ENCODE measurements at regions not wholly inside any gene's neighbourhood (a gene's known extent, or its start where the extent isn't known, plus 50 kb on each side); places are given as distances from the start of the nearest gene placed in this dataset.

DNA sequence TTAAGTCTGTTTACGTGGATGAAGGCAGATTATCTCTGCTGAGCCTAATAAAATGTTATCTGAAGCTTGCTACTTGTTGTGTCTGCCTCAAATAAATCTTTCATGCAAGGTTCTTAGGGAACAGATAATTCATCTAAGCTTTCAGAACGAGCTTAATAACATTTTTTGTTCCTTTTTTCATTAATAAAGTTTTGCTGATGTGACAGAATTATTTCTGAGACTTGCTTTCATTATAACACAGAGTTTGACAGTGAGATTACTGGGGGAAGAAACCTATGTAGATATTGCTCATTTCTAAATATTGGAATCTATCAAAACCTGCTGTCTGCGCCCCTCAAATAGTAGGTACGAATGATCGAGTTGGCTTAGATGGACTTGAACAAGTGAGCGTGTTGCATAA is 948.7 kb upstream of the SEL1L start:
- TF ChIP-seq, protein P1, sequence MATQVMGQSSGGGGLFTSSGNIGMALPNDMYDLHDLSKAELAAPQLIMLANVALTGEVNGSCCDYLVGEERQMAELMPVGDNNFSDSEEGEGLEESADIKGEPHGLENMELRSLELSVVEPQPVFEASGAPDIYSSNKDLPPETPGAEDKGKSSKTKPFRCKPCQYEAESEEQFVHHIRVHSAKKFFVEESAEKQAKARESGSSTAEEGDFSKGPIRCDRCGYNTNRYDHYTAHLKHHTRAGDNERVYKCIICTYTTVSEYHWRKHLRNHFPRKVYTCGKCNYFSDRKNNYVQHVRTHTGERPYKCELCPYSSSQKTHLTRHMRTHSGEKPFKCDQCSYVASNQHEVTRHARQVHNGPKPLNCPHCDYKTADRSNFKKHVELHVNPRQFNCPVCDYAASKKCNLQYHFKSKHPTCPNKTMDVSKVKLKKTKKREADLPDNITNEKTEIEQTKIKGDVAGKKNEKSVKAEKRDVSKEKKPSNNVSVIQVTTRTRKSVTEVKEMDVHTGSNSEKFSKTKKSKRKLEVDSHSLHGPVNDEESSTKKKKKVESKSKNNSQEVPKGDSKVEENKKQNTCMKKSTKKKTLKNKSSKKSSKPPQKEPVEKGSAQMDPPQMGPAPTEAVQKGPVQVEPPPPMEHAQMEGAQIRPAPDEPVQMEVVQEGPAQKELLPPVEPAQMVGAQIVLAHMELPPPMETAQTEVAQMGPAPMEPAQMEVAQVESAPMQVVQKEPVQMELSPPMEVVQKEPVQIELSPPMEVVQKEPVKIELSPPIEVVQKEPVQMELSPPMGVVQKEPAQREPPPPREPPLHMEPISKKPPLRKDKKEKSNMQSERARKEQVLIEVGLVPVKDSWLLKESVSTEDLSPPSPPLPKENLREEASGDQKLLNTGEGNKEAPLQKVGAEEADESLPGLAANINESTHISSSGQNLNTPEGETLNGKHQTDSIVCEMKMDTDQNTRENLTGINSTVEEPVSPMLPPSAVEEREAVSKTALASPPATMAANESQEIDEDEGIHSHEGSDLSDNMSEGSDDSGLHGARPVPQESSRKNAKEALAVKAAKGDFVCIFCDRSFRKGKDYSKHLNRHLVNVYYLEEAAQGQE (IDR thresholded peaks at IDR 0.05; ENCODE audit: insufficient replicate concordance, low read depth) = no peak
- TF ChIP-seq GABPA (IDR thresholded peaks at IDR 0.05; ENCODE audit: low read depth) (no peak), SPI1 (IDR thresholded peaks at IDR 0.05; ENCODE audit: borderline replicate concordance, low read depth) (no peak), POLR2AphosphoS5 (IDR thresholded peaks at IDR 0.05; ENCODE audit: low read depth) (no peak)
- TF ChIP-seq, protein P2, sequence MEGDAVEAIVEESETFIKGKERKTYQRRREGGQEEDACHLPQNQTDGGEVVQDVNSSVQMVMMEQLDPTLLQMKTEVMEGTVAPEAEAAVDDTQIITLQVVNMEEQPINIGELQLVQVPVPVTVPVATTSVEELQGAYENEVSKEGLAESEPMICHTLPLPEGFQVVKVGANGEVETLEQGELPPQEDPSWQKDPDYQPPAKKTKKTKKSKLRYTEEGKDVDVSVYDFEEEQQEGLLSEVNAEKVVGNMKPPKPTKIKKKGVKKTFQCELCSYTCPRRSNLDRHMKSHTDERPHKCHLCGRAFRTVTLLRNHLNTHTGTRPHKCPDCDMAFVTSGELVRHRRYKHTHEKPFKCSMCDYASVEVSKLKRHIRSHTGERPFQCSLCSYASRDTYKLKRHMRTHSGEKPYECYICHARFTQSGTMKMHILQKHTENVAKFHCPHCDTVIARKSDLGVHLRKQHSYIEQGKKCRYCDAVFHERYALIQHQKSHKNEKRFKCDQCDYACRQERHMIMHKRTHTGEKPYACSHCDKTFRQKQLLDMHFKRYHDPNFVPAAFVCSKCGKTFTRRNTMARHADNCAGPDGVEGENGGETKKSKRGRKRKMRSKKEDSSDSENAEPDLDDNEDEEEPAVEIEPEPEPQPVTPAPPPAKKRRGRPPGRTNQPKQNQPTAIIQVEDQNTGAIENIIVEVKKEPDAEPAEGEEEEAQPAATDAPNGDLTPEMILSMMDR (IDR thresholded peaks at IDR 0.05; ENCODE audit: insufficient read depth, low read length) = no peak
- DNase-seq (ENCODE audit: low read depth in 1 of 2, low spot score in 1 of 2) = no peak
- H3K27me3 ChIP-seq (ENCODE audit: insufficient read depth, poor library complexity, severe bottlenecking) = no peaks in the 10 kb centered on the region
- H3K4me3 ChIP-seq (replicated peaks; ENCODE audit: insufficient read depth, low read length) = no peak overlapping the region
- no peak overlapping the region for H3K27ac ChIP-seq (replicated peaks)

DNA sequence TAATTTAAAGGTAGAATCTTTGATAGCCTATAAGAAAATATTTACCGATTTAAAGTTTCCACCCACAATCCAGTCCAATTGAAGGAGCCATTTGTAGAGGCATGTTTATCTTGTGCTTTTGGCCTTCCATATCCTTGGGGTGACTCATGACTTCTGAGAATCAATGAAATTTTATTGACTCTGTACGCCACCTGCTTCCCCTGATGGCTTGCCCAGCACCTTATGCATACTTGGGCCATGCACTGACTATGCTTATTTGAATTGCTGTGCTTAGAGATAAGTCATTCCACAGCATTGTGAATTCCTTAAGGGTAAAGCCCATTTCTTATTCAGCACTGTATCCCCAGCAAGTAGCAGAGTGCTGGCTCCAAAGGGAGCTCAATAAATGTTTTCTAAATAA is 954.8 kb upstream of the SEL1L start:
- no peak for DNase-seq (ENCODE audit: low read depth in 1 of 2, low spot score in 1 of 2)
- no peak overlapping the region for H3K27ac ChIP-seq (replicated peaks)
- TF ChIP-seq GABPA (IDR thresholded peaks at IDR 0.05; ENCODE audit: low read depth) = no peak
- TF ChIP-seq SPI1 (IDR thresholded peaks at IDR 0.05; ENCODE audit: borderline replicate concordance, low read depth) = no peak
- TF ChIP-seq POLR2AphosphoS5 (IDR thresholded peaks at IDR 0.05; ENCODE audit: low read depth) = no peak
- H3K27me3 ChIP-seq (ENCODE audit: insufficient read depth, poor library complexity, severe bottlenecking) = no peaks in the 10 kb centered on the region
- no peak overlapping the region for H3K4me3 ChIP-seq (replicated peaks; ENCODE audit: insufficient read depth, low read length)

DNA sequence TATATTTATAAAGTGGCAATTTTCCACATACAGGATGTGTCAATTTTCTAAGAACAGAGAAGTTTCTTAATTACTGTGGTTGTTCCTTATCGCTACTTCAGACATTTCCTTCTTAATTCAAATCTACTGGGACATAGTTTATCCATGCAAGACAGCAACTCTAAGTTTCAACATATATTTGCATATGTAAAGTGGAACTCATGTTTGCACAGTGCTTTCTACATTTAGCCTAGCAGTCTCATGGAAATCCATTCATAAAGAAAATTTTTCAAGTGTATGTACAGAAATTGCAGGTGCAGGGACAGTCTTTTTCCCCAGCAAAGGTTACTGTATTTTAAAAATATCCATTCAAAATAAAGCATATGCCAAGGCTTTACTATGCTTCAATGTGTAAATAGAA is 956.7 kb upstream of the SEL1L start:
- Histone ChIP-seq H3K4me3 (replicated peaks; ENCODE audit: insufficient read depth, low read length) (no peak overlapping the region), H3K27me3 (ENCODE audit: insufficient read depth, poor library complexity, severe bottlenecking) (no peaks in the 10 kb centered on the region), H3K27ac (replicated peaks) (no peak overlapping the region)
- TF ChIP-seq, protein P2 (IDR thresholded peaks at IDR 0.05; ENCODE audit: insufficient read depth, low read length) = no peak
- TF ChIP-seq, protein P1 (IDR thresholded peaks at IDR 0.05; ENCODE audit: insufficient replicate concordance, low read depth) = no peak
- TF ChIP-seq POLR2AphosphoS5 (IDR thresholded peaks at IDR 0.05; ENCODE audit: low read depth) (no peak), SPI1 (IDR thresholded peaks at IDR 0.05; ENCODE audit: borderline replicate concordance, low read depth) (no peak), GABPA (IDR thresholded peaks at IDR 0.05; ENCODE audit: low read depth) (no peak)
- DNase-seq (ENCODE audit: low read depth in 1 of 2, low spot score in 1 of 2) = no peak

GRCh38 chr14:82492157-82492556 is 958.5 kb upstream of the SEL1L start:
- H3K4me3 ChIP-seq (replicated peaks; ENCODE audit: insufficient read depth, low read length) = no peak overlapping the region
- DNase-seq (ENCODE audit: low read depth in 1 of 2, low spot score in 1 of 2) = no peak
- no peak for TF ChIP-seq GABPA (IDR thresholded peaks at IDR 0.05; ENCODE audit: low read depth)
- TF ChIP-seq POLR2AphosphoS5 (IDR thresholded peaks at IDR 0.05; ENCODE audit: low read depth) = no peak
- TF ChIP-seq, protein P1 (IDR thresholded peaks at IDR 0.05; ENCODE audit: insufficient replicate concordance, low read depth) = no peak
- TF ChIP-seq, protein P2 (IDR thresholded peaks at IDR 0.05; ENCODE audit: insufficient read depth, low read length) = no peak
- TF ChIP-seq SPI1 (IDR thresholded peaks at IDR 0.05; ENCODE audit: borderline replicate concordance, low read depth) = no peak
- H3K27ac ChIP-seq (replicated peaks) = no peak overlapping the region
- H3K27me3 ChIP-seq (ENCODE audit: insufficient read depth, poor library complexity, severe bottlenecking) = no peaks in the 10 kb centered on the region
